ENCODE measurements at regions not wholly inside any gene's neighbourhood (a gene's known extent, or its start where the extent isn't known, plus 50 kb on each side); places are given as distances from the start of the nearest gene placed in this dataset.
A peak's percentile ranks its signal among the peaks of the same experiment; 100 is the strongest.

DNA sequence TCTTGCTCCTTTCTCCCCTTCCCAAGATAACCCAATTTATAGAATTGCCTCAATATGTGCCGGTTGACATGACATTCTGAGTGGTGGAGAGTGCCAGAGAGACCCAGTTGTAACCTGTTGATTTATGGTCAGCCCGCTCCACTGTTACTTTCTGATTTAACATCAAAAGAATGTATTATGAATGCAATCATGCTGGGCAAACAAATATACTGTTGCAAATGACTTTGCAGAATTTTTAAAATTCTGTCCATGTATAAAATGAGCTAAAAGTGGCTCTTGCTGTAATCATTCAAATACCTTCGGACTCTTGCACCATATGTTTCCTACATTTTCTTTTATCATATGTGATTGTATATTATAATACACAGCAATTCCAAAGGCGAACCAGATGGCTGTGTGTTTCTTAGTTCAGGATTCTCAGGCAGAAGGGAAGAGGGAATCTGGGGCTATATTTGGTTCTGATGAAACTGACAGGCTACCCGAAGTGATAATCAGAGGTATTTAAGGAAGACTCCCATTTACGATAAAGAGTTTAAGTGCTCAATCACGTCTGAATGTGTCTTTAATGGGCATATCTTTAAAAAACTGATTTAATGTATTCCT lies 131.7 kb downstream of the CLCN4 start:
- no peak overlapping the region for H3K4me3 ChIP-seq (ENCODE audit: control insufficient read depth, low read depth, low read length)
- TF ChIP-seq CTCF (IDR thresholded peaks at IDR 0.05; ENCODE audit: control insufficient read depth, insufficient read depth, low read depth, low read length, missing control alignments): no peak
- no peak for DNase-seq (ENCODE audit: low read depth)

DNA sequence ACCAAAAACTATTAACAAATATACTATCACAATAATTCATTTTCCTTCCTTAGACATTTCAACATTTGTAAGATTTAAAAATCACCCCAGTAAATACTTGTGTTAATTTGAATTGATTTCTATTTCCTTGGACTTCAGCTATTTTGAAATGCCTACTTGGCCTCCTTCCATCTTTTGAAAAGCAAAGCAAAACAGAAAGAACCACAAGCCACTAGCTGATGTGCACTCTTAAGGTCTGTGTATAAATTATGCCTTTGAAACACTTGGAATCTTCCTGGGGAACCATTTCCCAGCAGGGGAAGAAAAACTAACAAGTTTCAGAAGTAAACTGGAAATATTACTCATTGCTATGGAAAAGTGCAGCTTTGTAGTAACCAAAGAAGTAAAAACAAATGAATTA lies 139.8 kb downstream of the CLCN4 start:
- no peak for TF ChIP-seq CTCF (IDR thresholded peaks at IDR 0.05; ENCODE audit: control insufficient read depth, insufficient read depth, low read depth, low read length, missing control alignments)
- no peak overlapping the region for H3K4me3 ChIP-seq (ENCODE audit: control insufficient read depth, low read depth, low read length)
- DNase-seq (ENCODE audit: low read depth): peak; percentile 35

GRCh38 chrX:10310511-10310910 lies 153.7 kb downstream of the CLCN4 start:
- TF ChIP-seq CTCF (IDR thresholded peaks at IDR 0.05; ENCODE audit: control insufficient read depth, insufficient read depth, low read depth, low read length, missing control alignments): no peak
- no peak for DNase-seq (ENCODE audit: low read depth)
- no peak overlapping the region for H3K4me3 ChIP-seq (ENCODE audit: control insufficient read depth, low read depth, low read length)

- no peak for DNase-seq (ENCODE audit: low read depth)
- no peak for TF ChIP-seq CTCF (IDR thresholded peaks at IDR 0.05; ENCODE audit: control insufficient read depth, insufficient read depth, low read depth, low read length, missing control alignments)
- H3K4me3 ChIP-seq (ENCODE audit: control insufficient read depth, low read depth, low read length): no peak overlapping the region
Observed at GRCh38 chrX:10314530-10315104, 157.8 kb downstream of the CLCN4 start.

DNA sequence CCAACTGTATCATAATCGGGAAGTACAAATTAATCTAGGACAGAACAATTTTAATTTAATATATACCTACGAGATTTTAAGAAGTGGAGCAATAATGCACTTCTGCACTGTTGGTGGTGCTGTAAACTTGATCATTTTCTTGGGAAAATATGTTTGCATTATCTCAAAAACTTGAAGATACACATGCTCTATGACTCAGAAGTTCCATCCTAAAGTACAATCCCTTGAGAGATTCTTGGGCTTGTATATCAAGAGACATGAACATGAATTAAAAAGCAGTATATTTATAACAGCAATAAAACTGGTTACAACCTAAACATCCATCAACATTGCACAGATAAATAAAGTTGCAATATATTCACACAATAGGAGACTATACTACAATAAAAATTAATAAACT lies 168.8 kb downstream of the CLCN4 start:
- no peak overlapping the region for H3K4me3 ChIP-seq (ENCODE audit: control insufficient read depth, low read depth, low read length)
- DNase-seq (ENCODE audit: low read depth): peak; percentile 7
- TF ChIP-seq CTCF (IDR thresholded peaks at IDR 0.05; ENCODE audit: control insufficient read depth, insufficient read depth, low read depth, low read length, missing control alignments): no peak

GRCh38 chrX:10326578-10326977 lies 169.8 kb downstream of the CLCN4 start:
- DNase-seq (ENCODE audit: low read depth): peak; percentile 3
- peak; percentile 49 for TF ChIP-seq CTCF (IDR thresholded peaks at IDR 0.05; ENCODE audit: control insufficient read depth, insufficient read depth, low read depth, low read length, missing control alignments)
- no peak overlapping the region for H3K4me3 ChIP-seq (ENCODE audit: control insufficient read depth, low read depth, low read length)

Data from AG09309 (cell line).